B cell (primary cell): ENCODE measurements at regions not wholly inside any gene's neighbourhood (a gene's known extent, or its start where the extent isn't known, plus 50 kb on each side); places are given as distances from the start of the nearest gene placed in this dataset.

ENCODE experiments used
- ATAC-seq: fragments of 200-7000 bp; cut with Tn5 transposase; one replicate; pipeline ENCODE4 v1.10.0; 2021; ENCODE audit warnings: low read depth, mild to moderate bottlenecking, moderate number of reproducible peaks, moderate library complexity
- CTCF ChIA-PET: fragments of 350-600 bp; sonication (Branson Sonifier 250); formaldehyde crosslinking; loops from one replicate; lab custom pipeline; 2021; ENCODE audit warnings: antibody characterized with exemption, inconsistent platforms; lab: Charles Lee
- POLR2A ChIA-PET: fragments of 350-600 bp; sonication (Branson Sonifier 250); formaldehyde crosslinking; loops from one replicate; lab custom pipeline; 2021; ENCODE audit warnings: antibody characterized with exemption; lab: Charles Lee
- DNase-seq: peaks from one replicate; pipeline ENCODE4 v3.0.0; 2013
- H2AFZ ChIP-seq: 2 replicates; pipeline ENCODE4 v1.6.1; 2012; ENCODE audit warnings: mild to moderate bottlenecking, low read depth, low read length; ENCODE audit not compliant: insufficient read depth, poor library complexity, severe bottlenecking
- H3K27ac ChIP-seq, 2 donors: 1 replicate in 1 of 2; 2 replicates in 1 of 2; pipeline ENCODE4 v1.5.1; 2012 to 2013; ENCODE audit warnings: low read length in 2 of 2, mild to moderate bottlenecking in 2 of 2, moderate library complexity in 1 of 2
- H3K27me3 ChIP-seq, 4 experiments: fragments of 200-600 bp in 1 of 4; sonication (generic) in 1 of 4; replicated peaks in 1 of 4; 1 replicate in 2 of 4; 2 replicates in 2 of 4; pipeline versions ENCODE4 v1.6.1 to v1.7.0; 2013 to 2016; ENCODE audit warnings: low read length in 3 of 4, mild to moderate bottlenecking in 2 of 4, mixed read lengths in 1 of 4, moderate library complexity in 1 of 4; ENCODE audit not compliant: insufficient read depth in 4 of 4, control insufficient read depth in 3 of 4; ENCODE audit errors: control extremely low read depth in 1 of 4
- H3K36me3 ChIP-seq, 2 experiments: replicated peaks in 1 of 2; 1 replicate in 1 of 2; 2 replicates in 1 of 2; pipeline versions ENCODE4 v1.6.1 to v1.7.1; 2013; ENCODE audit warnings: low read length in 1 of 2; ENCODE audit not compliant: insufficient read depth in 2 of 2, control insufficient read depth in 1 of 2; ENCODE audit errors: control extremely low read depth in 1 of 2, extremely low read depth in 1 of 2
- H3K4me1 ChIP-seq, 2 donors: fragments of 200-600 bp in 1 of 2; sonication (generic) in 1 of 2; 1 replicate in 1 of 2; 2 replicates in 1 of 2; pipeline versions ENCODE4 v1.5.1 to v1.6.1; 2013 to 2017; ENCODE audit warnings: low read length in 2 of 2; ENCODE audit not compliant: control insufficient read depth in 2 of 2, insufficient read depth in 2 of 2
- H3K4me2 ChIP-seq: replicated peaks from 2 replicates; pipeline ENCODE3; 2012; ENCODE audit warnings: mild to moderate bottlenecking, low read depth, low read length; ENCODE audit not compliant: poor library complexity, severe bottlenecking
- H3K4me3 ChIP-seq, 5 experiments: fragments of 200-600 bp in 1 of 5; sonication (generic) in 1 of 5; 1 replicate in 3 of 5; 2 replicates in 2 of 5; pipeline versions ENCODE4 v1.5.1 to v1.7.0; 2011 to 2016; ENCODE audit warnings: low read length in 4 of 5, mild to moderate bottlenecking in 4 of 5, low read depth in 2 of 5, control low read depth in 1 of 5, moderate library complexity in 1 of 5; ENCODE audit not compliant: insufficient read depth in 1 of 5; ENCODE audit errors: control extremely low read depth in 1 of 5, extremely low read depth in 1 of 5
- H3K79me2 ChIP-seq: fragments of 200-600 bp; sonication (generic); one replicate; pipeline ENCODE4 v1.6.0; 2016; ENCODE audit warnings: low read length; ENCODE audit not compliant: control insufficient read depth, insufficient read depth
- H3K9ac ChIP-seq: fragments of 200-600 bp; sonication (generic); 2 replicates; pipeline ENCODE4 v1.6.1; 2017; ENCODE audit warnings: mild to moderate bottlenecking, low read length, moderate library complexity
- H3K9me3 ChIP-seq, 3 donors: one replicate each; pipeline versions ENCODE4 v1.6.1 to v1.7.1; 2013; ENCODE audit warnings: low read length in 2 of 3; ENCODE audit not compliant: control insufficient read depth in 2 of 3, insufficient read depth in 1 of 3; ENCODE audit errors: control extremely low read depth in 1 of 3
- H4K20me1 ChIP-seq: 2 replicates; pipeline ENCODE4 v1.6.0; 2012; ENCODE audit warnings: mild to moderate bottlenecking, low read length; ENCODE audit not compliant: insufficient read depth, control insufficient read depth, poor library complexity, severe bottlenecking
- H3K27ac Mint-ChIP-seq: one replicate; pipeline ENCODE4 v1.8.0; 2021; ENCODE audit warnings: mixed read lengths
- H3K27me3 Mint-ChIP-seq: one replicate; pipeline ENCODE4 v1.8.0; 2021; ENCODE audit warnings: mixed read lengths
- H3K4me1 Mint-ChIP-seq: one replicate; pipeline ENCODE4 v1.8.0; 2021; ENCODE audit warnings: mixed read lengths
- H3K4me3 Mint-ChIP-seq: one replicate; pipeline ENCODE4 v1.8.0; 2021; ENCODE audit warnings: mixed read lengths
- H3K9me3 Mint-ChIP-seq: one replicate; pipeline ENCODE4 v1.8.0; 2022; ENCODE audit warnings: mixed read lengths; ENCODE audit not compliant: insufficient read depth
- CTCF ChIP-seq: fragments of 200-600 bp; IDR thresholded peaks from one replicate; pipeline ENCODE4 v1.8.0; 2022; ENCODE audit warnings: antibody characterized with exemption, mild to moderate bottlenecking
- EZH2 ChIP-seq: IDR thresholded peaks from 2 replicates; pipeline ENCODE4 v1.6.1; 2012; ENCODE audit warnings: borderline replicate concordance, low read depth, mild to moderate bottlenecking, moderate library complexity, low read length; ENCODE audit not compliant: insufficient read depth, poor library complexity, severe bottlenecking
- WGBS: methylation state at CpG from one replicate; pipeline ENCODE4 v1.1.5; 2013; ENCODE audit warnings: missing lambda C conversion rate; ENCODE audit not compliant: insufficient coverage; 5-methylcytosine and 5-hydroxymethylcytosine counted together
- intact Hi-C: fragments of 100-400 bp; cut with micrococcal nuclease; formaldehyde crosslinking; loops from one replicate; pipeline ENCODE4 v1.10.0; 2022

DNA sequence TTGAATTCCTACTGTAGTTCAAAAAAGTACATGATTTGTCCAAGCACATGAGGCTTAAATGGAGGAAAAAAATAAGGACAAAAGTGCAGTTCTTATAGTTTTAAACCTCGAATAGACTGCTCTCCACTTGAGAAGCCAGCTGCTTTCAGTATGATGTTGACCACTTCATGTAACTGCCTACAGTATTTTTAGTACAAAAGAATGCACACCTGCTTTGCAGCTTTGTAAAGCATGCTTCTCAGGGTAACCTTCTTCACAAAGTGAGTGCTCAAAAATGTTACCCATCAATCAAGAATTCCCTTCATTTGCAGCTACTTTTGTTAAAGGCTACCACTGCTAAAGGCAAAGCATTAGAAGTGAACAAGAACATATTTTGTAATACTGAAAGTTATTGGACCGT, 83.4 kb upstream of the FAM47B start:
- intact Hi-C loops = no loop called here
- H3K27me3 ChIP-seq = no peaks in the 10 kb centered on the region
- no peak overlapping the region for H3K27ac ChIP-seq
- H3K36me3 ChIP-seq = no peaks in the 10 kb centered on the region
- H3K79me2 ChIP-seq = no peaks in the 10 kb centered on the region
- POLR2A ChIA-PET = no interaction called here
- H3K4me3 ChIP-seq = no peak overlapping the region
- WGBS = no CpG with 5 or more reads among the region's 2 CpGs
- Mint-ChIP-seq H3K4me1 (no peaks in the 10 kb centered on the region), H3K27me3 (no peaks in the 10 kb centered on the region), H3K4me3 (no peak overlapping the region), H3K9me3 (no peaks in the 10 kb centered on the region), H3K27ac (no peak overlapping the region)
- no peak overlapping the region for H2AFZ ChIP-seq
- H3K4me2 ChIP-seq = no peak overlapping the region
- CTCF ChIA-PET = no interaction called here
- H3K4me1 ChIP-seq = no peaks in the 10 kb centered on the region
- no peaks in the 10 kb centered on the region for H3K9me3 ChIP-seq
- H4K20me1 ChIP-seq = no peaks in the 10 kb centered on the region
- ATAC-seq (no peak), DNase-seq (no peak)
- TF ChIP-seq CTCF = no peak
- no peak for TF ChIP-seq EZH2
- no peak overlapping the region for H3K9ac ChIP-seq

DNA sequence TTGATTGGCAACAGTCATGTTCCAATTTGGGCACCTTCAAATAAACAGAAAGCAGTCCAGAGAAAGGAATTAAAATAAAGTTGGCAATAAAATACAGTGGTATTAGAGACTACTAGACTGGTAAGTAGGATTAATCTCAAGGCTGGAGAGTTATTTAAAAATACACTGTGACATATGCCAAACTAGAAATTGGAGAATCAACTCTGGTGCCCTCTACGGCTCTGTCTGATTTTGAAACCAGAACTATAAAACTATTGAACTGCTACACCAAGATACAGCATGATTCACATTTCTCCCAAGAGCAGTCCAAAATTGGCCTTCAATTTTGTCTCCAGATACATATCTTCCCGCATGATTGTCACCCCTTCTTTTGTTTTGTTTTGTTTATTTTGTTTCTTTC, 78.7 kb upstream of the FAM47B start:
- Mint-ChIP-seq H3K4me1 (no peaks in the 10 kb centered on the region), H3K27me3 (no peaks in the 10 kb centered on the region), H3K27ac (no peak overlapping the region), H3K9me3 (peaks cover 3% of the 10 kb centered on the region), H3K4me3 (no peak overlapping the region)
- Histone ChIP-seq H4K20me1 (no peaks in the 10 kb centered on the region), H3K9me3 (no peaks in the 10 kb centered on the region), H3K27ac (no peak overlapping the region), H3K9ac (no peak overlapping the region), H3K4me3 (no peak overlapping the region), H3K4me1 (no peaks in the 10 kb centered on the region), H3K4me2 (no peak overlapping the region), H3K79me2 (no peaks in the 10 kb centered on the region), H2AFZ (no peak overlapping the region), H3K36me3 (no peaks in the 10 kb centered on the region), H3K27me3 (no peaks in the 10 kb centered on the region)
- ChIA-PET POLR2A (no interaction called here), CTCF (no interaction called here)
- TF ChIP-seq EZH2 (no peak), CTCF (no peak)
- intact Hi-C loops = no loop called here
- no peak for ATAC-seq
- DNase-seq = no peak
- 100% methylated on average over 1 of the region's 2 CpGs for WGBS
